IPS-18a (cell line): ENCODE measurements at regions not wholly inside any gene's neighbourhood (a gene's known extent, or its start where the extent isn't known, plus 50 kb on each side); places are given as distances from the start of the nearest gene placed in this dataset.
A peak's percentile ranks its signal among the peaks of the same experiment; 100 is the strongest.

Source experiments
- H3K27ac ChIP-seq: one replicate; pipeline ENCODE4 v1.5.1; 2013; ENCODE audit warnings: low read length
- H3K27me3 ChIP-seq: one replicate; pipeline ENCODE4 v1.6.1; 2013; ENCODE audit warnings: mild to moderate bottlenecking, low read length; ENCODE audit not compliant: control insufficient read depth, insufficient read depth
- H3K36me3 ChIP-seq: one replicate; pipeline ENCODE4 v1.6.1; 2013; ENCODE audit warnings: low read depth, low read length; ENCODE audit not compliant: control insufficient read depth
- H3K4me1 ChIP-seq: one replicate; pipeline ENCODE4 v1.6.1; 2013; ENCODE audit warnings: low read depth, low read length; ENCODE audit not compliant: control insufficient read depth
- H3K4me3 ChIP-seq: one replicate; pipeline ENCODE4 v1.5.1; 2013; ENCODE audit warnings: low read length
- H3K9ac ChIP-seq: one replicate; pipeline ENCODE4 v1.6.1; 2013; ENCODE audit warnings: mild to moderate bottlenecking, low read length, moderate library complexity
- H3K9me3 ChIP-seq: one replicate; pipeline ENCODE4 v1.6.1; 2013; ENCODE audit warnings: low read depth, low read length; ENCODE audit not compliant: control insufficient read depth

- Histone ChIP-seq H3K36me3 (no peaks in the 10 kb centered on the region), H3K27ac (no peak overlapping the region), H3K4me3 (no peak overlapping the region), H3K27me3 (no peaks in the 10 kb centered on the region), H3K9ac (no peak overlapping the region), H3K4me1 (peaks cover 13% of the 10 kb centered on the region), H3K9me3 (no peaks in the 10 kb centered on the region)
These were observed 284.5 kb upstream of the TRPC5 start for GRCh38 chrX:112367065-112367464.

- Histone ChIP-seq H3K27ac (no peak overlapping the region), H3K4me3 (no peak overlapping the region), H3K9ac (no peak overlapping the region), H3K27me3 (no peaks in the 10 kb centered on the region), H3K4me1 (peaks cover 28% of the 10 kb centered on the region), H3K36me3 (no peaks in the 10 kb centered on the region), H3K9me3 (no peaks in the 10 kb centered on the region)
These were observed 277.3 kb upstream of the TRPC5 start for GRCh38 chrX:112359906-112360305.

GRCh38 chrX:112355931-112356330, 273.4 kb upstream of the TRPC5 start:
- no peaks in the 10 kb centered on the region for H3K36me3 ChIP-seq
- H3K9me3 ChIP-seq: no peaks in the 10 kb centered on the region
- H3K4me1 ChIP-seq: peaks cover 21% of the 10 kb centered on the region
- H3K4me3 ChIP-seq: peak overlapping the region; percentile 4
- no peak overlapping the region for H3K27ac ChIP-seq
- no peak overlapping the region for H3K9ac ChIP-seq
- H3K27me3 ChIP-seq: no peaks in the 10 kb centered on the region

GRCh38 chrX:112341598-112341997, 259.0 kb upstream of the TRPC5 start:
- Histone ChIP-seq H3K9ac (no peak overlapping the region), H3K27me3 (no peaks in the 10 kb centered on the region), H3K36me3 (no peaks in the 10 kb centered on the region), H3K4me3 (no peak overlapping the region), H3K27ac (no peak overlapping the region), H3K9me3 (no peaks in the 10 kb centered on the region), H3K4me1 (peaks cover 3% of the 10 kb centered on the region)

- no peak overlapping the region for H3K27ac ChIP-seq
- H3K27me3 ChIP-seq: no peaks in the 10 kb centered on the region
- no peak overlapping the region for H3K4me3 ChIP-seq
- no peaks in the 10 kb centered on the region for H3K36me3 ChIP-seq
- no peak overlapping the region for H3K9ac ChIP-seq
- no peaks in the 10 kb centered on the region for H3K4me1 ChIP-seq
- H3K9me3 ChIP-seq: no peaks in the 10 kb centered on the region
These were observed 230.6 kb upstream of the TRPC5 start for GRCh38 chrX:112313201-112313600.

GRCh38 chrX:112306027-112306426, 223.5 kb upstream of the TRPC5 start:
- Histone ChIP-seq H3K4me3 (no peak overlapping the region), H3K27ac (no peak overlapping the region), H3K9ac (no peak overlapping the region), H3K9me3 (no peaks in the 10 kb centered on the region), H3K36me3 (no peaks in the 10 kb centered on the region), H3K4me1 (peaks cover 11% of the 10 kb centered on the region), H3K27me3 (no peaks in the 10 kb centered on the region)

GRCh38 chrX:112279940-112280339, 197.4 kb upstream of the TRPC5 start:
- no peak overlapping the region for H3K4me3 ChIP-seq
- H3K27ac ChIP-seq: no peak overlapping the region

GRCh38 chrX:112270991-112271390, 188.4 kb upstream of the TRPC5 start:
- H3K4me1 ChIP-seq: no peaks in the 10 kb centered on the region
- H3K9me3 ChIP-seq: no peaks in the 10 kb centered on the region
- H3K36me3 ChIP-seq: no peaks in the 10 kb centered on the region
- no peak overlapping the region for H3K4me3 ChIP-seq
- H3K27me3 ChIP-seq: no peaks in the 10 kb centered on the region
- H3K9ac ChIP-seq: no peak overlapping the region
- no peak overlapping the region for H3K27ac ChIP-seq

More at GRCh38 chrX:112279940-112280339, 197.4 kb upstream of the TRPC5 start:
- H3K27me3 ChIP-seq: no peaks in the 10 kb centered on the region
- H3K36me3 ChIP-seq: no peaks in the 10 kb centered on the region
- H3K4me1 ChIP-seq: no peaks in the 10 kb centered on the region
- H3K9me3 ChIP-seq: no peaks in the 10 kb centered on the region
- H3K9ac ChIP-seq: no peak overlapping the region

- no peaks in the 10 kb centered on the region for H3K27me3 ChIP-seq
- no peak overlapping the region for H3K27ac ChIP-seq
- H3K4me3 ChIP-seq: no peak overlapping the region
- no peaks in the 10 kb centered on the region for H3K9me3 ChIP-seq
- no peak overlapping the region for H3K9ac ChIP-seq
- H3K4me1 ChIP-seq: no peaks in the 10 kb centered on the region
- H3K36me3 ChIP-seq: no peaks in the 10 kb centered on the region
These were observed 183.6 kb upstream of the TRPC5 start for GRCh38 chrX:112266136-112266535.

GRCh38 chrX:112259375-112259774, 176.8 kb upstream of the TRPC5 start:
- H3K4me1 ChIP-seq: no peaks in the 10 kb centered on the region
- H3K27ac ChIP-seq: no peak overlapping the region
- H3K27me3 ChIP-seq: no peaks in the 10 kb centered on the region
- no peak overlapping the region for H3K9ac ChIP-seq
- no peaks in the 10 kb centered on the region for H3K36me3 ChIP-seq
- no peaks in the 10 kb centered on the region for H3K9me3 ChIP-seq
- no peak overlapping the region for H3K4me3 ChIP-seq

- H3K27ac ChIP-seq: no peak overlapping the region
- no peak overlapping the region for H3K9ac ChIP-seq
- H3K36me3 ChIP-seq: no peaks in the 10 kb centered on the region
These were observed 172.3 kb upstream of the TRPC5 start for GRCh38 chrX:112254896-112255295.

GRCh38 chrX:112247714-112248113, 165.1 kb upstream of the TRPC5 start:
- Histone ChIP-seq H3K4me1 (no peaks in the 10 kb centered on the region), H3K36me3 (no peaks in the 10 kb centered on the region), H3K9me3 (peaks cover 2% of the 10 kb centered on the region), H3K9ac (no peak overlapping the region), H3K4me3 (no peak overlapping the region), H3K27ac (no peak overlapping the region), H3K27me3 (no peaks in the 10 kb centered on the region)

More at GRCh38 chrX:112254896-112255295, 172.3 kb upstream of the TRPC5 start:
- Histone ChIP-seq H3K9me3 (no peaks in the 10 kb centered on the region), H3K4me1 (peaks cover 4% of the 10 kb centered on the region), H3K27me3 (no peaks in the 10 kb centered on the region), H3K4me3 (no peak overlapping the region)
